Lower leg skin (tissue), 4 donors: ENCODE measurements at regions not wholly inside any gene's neighbourhood (a gene's known extent, or its start where the extent isn't known, plus 50 kb on each side); places are given as distances from the start of the nearest gene placed in this dataset.

ENCODE experiments used
- DNase-seq, 2 donors: peaks; one replicate each; pipeline ENCODE4 v3.0.0-alpha.2; 2019; ENCODE audit warnings: low spot score in 2 of 2
- H3K4me3 ChIP-seq: fragments of 200-600 bp; sonication (generic); 2 replicates; pipeline ENCODE4 v1.5.1; 2017; ENCODE audit warnings: mild to moderate bottlenecking, low read depth; ENCODE audit not compliant: poor library complexity, severe bottlenecking
- POLR2A ChIP-seq, 2 donors: fragments of 450-650 bp; IDR thresholded peaks; one replicate each; pipeline ENCODE4 v1.6.1; 2016 to 2017; ENCODE audit warnings: antibody characterized with exemption in 2 of 2, mild to moderate bottlenecking in 1 of 2, moderate library complexity in 1 of 2
- WGBS, 2 donors: methylation state at CpG; one replicate each; pipeline ENCODE4 v1.1.5; 2018; 5-methylcytosine and 5-hydroxymethylcytosine counted together
- intact Hi-C: fragments of 100-400 bp; cut with DNase I; formaldehyde crosslinking; loops from one replicate; pipeline ENCODE4 v1.15.0; 2023; ENCODE audit warnings: low total_unique reads
- TF ChIP-seq, protein P1 (sequence below), 3 donors: fragments of 450-650 bp; IDR thresholded peaks; one replicate each; pipeline ENCODE4 v1.5.1; 2016; ENCODE audit warnings: antibody characterized with exemption in 3 of 3, mild to moderate bottlenecking in 3 of 3, moderate library complexity in 2 of 3

DNA sequence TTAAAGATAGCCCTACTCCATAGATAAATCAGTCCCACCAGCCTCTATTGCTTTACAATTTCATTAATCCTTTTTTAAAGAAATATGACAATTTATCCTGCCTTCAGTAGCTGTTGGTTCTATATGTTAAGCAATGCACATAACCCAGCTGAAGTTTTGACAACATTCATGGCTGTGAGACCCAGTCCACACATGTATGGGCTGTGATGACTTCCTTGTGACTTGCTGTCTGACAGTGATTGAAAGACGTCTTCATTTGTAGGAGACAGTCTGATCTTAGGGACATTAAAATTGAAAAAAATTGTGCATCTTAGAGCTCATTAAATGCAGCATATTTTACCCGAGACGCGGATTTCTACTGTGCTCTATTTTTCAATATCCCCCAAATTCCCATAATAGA lies 252.0 kb upstream of the ASIC2 start:
- TF ChIP-seq POLR2A (IDR thresholded peaks at IDR 0.05), result no peak
- TF ChIP-seq, protein P1, sequence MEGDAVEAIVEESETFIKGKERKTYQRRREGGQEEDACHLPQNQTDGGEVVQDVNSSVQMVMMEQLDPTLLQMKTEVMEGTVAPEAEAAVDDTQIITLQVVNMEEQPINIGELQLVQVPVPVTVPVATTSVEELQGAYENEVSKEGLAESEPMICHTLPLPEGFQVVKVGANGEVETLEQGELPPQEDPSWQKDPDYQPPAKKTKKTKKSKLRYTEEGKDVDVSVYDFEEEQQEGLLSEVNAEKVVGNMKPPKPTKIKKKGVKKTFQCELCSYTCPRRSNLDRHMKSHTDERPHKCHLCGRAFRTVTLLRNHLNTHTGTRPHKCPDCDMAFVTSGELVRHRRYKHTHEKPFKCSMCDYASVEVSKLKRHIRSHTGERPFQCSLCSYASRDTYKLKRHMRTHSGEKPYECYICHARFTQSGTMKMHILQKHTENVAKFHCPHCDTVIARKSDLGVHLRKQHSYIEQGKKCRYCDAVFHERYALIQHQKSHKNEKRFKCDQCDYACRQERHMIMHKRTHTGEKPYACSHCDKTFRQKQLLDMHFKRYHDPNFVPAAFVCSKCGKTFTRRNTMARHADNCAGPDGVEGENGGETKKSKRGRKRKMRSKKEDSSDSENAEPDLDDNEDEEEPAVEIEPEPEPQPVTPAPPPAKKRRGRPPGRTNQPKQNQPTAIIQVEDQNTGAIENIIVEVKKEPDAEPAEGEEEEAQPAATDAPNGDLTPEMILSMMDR (IDR thresholded peaks at IDR 0.05), result no peak
- WGBS, 2 donors, result 85 to 88% methylated on average over 4 of the region's 4 CpGs
- H3K4me3 ChIP-seq, result no peak overlapping the region
- intact Hi-C loops, result no loop called here
- no peak for DNase-seq

DNA sequence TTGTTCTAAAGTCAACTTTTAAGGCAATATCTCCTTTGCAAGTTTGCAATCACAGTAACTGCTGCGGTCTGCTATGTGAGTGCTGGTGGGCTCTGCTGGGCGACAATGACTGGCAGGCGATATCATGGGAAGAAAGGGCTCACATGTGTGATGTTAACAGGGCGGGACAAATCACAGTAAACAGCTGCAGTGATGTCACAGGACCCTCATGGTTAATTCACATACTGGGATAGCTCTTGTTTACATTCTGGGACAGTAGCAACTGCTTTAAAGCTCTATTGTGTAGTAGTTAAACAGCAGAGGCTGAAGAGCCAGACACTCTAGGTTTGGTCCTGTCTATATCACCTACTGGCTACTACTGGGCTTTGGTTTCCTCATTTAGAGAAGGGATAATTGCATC lies 257.2 kb upstream of the ASIC2 start:
- intact Hi-C loops, result no loop called here
- DNase-seq, result no peak
- H3K4me3 ChIP-seq, result no peak overlapping the region
- TF ChIP-seq, protein P1 (IDR thresholded peaks at IDR 0.05), result no peak
- TF ChIP-seq POLR2A (IDR thresholded peaks at IDR 0.05), result no peak
- 81 to 83% methylated on average over 4 of the region's 4 CpGs for WGBS, 2 donors

DNA sequence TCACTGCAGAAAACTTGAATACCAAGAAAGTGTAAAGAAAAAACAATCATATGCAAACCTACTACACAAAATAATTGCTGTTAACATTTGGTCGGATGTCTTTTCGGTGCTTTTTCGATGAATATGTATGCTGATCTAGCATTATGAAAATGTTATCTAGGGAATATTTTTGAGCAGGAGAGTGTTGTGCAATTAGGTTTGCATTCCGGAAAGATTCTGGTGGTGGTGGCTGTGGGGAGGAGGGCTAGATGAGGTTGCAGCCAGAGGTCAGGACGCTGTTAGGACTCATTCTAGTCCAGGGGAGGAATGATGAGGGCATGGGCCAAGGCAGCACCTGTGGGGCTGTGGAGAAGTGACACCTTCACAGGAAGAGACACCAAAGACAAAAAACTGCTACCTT lies 258.0 kb upstream of the ASIC2 start:
- no peak for DNase-seq
- no peak overlapping the region for H3K4me3 ChIP-seq
- intact Hi-C loops, result no loop called here
- WGBS, 2 donors, result 78 to 91% methylated on average over 5 of the region's 5 CpGs
- no peak for TF ChIP-seq POLR2A (IDR thresholded peaks at IDR 0.05)
- TF ChIP-seq, protein P1 (IDR thresholded peaks at IDR 0.05), result no peak

DNA sequence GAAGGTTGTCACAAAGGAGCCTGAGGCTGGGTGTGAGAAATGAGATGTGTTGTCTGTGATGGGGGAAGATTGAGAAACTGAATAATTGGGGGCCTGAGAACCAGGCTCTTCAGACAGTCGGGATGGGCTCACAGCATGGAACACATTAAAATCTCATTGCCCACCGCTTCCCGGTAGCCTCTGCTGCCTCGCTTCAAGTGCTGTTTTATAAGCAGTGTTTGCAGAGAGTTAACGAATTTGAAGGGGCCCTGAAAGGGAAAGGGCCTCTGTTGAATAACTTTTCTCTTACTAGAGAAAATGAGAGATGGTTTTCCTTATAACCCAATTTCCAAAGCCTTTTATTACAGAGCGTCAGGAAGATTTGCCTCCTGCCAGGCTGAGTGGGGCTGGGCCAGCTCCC lies 258.8 kb upstream of the ASIC2 start:
- no peak overlapping the region for H3K4me3 ChIP-seq
- no peak for DNase-seq
- TF ChIP-seq, protein P1 (IDR thresholded peaks at IDR 0.05), result no peak
- TF ChIP-seq POLR2A (IDR thresholded peaks at IDR 0.05), result no peak
- 50 to 67% methylated on average over 6 of the region's 6 CpGs for WGBS, 2 donors
- intact Hi-C loops, result no loop called here

DNA sequence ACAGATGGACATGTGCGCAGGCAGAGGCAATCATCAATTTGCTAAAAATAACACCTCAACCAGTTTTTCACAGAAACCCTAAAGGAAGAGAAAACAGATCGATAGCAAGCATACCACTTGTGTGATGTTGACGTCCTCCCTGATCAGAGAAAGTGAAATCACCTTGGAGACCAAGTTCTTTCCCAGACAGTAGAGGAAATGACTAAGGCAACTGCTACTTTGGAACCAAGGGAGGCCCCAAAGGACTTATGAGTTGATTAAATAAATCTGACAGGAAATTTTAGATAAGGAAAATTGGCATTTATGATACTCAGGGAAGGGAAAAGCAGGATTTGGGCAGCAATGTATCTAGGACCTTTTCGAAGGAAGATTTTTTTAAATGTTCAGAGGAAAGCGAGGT lies 267.1 kb upstream of the ASIC2 start:
- intact Hi-C loops, result no loop called here
- WGBS, 2 donors, result 57 to 74% methylated on average over 5 of the region's 5 CpGs
- TF ChIP-seq, protein P1 (IDR thresholded peaks at IDR 0.05), result no peak
- no peak for TF ChIP-seq POLR2A (IDR thresholded peaks at IDR 0.05)
- DNase-seq, result no peak
- no peak overlapping the region for H3K4me3 ChIP-seq

DNA sequence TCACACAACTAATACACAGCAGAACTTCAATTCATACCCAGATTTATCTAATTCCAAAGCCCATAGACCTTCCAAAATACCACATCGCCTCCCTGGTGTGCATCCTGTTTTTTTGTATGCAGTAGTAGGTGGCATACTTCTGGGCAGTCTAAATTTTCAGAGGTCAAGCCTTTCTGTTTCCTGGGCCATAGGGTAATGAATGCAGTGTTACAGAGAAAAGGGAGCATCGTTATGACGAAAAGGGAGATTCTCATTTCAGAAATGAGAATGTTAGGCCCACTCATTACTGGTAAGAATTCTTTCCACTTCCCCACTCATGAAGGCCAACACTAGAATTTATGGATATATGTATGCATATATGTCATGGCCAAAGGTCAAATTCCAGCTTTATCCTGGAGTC lies 267.8 kb upstream of the ASIC2 start:
- no peak overlapping the region for H3K4me3 ChIP-seq
- 94% methylated on average over 3 of the region's 3 CpGs for WGBS, 2 donors
- no peak for TF ChIP-seq POLR2A (IDR thresholded peaks at IDR 0.05)
- TF ChIP-seq, protein P1 (IDR thresholded peaks at IDR 0.05), result no peak
- intact Hi-C loops, result no loop called here
- DNase-seq, result no peak
